H1 (cell line): ENCODE measurements at regions not wholly inside any gene's neighbourhood (a gene's known extent, or its start where the extent isn't known, plus 50 kb on each side); places are given as distances from the start of the nearest gene placed in this dataset.

Experiments
- ASH2L ChIP-seq: fragments of 200-600, 300-600 bp; sonication (generic); IDR thresholded peaks from one replicate; pipeline ENCODE4 v1.7.1; 2017; ENCODE audit warnings: low read length
- CHD1 ChIP-seq: IDR thresholded peaks from 2 replicates; pipeline ENCODE4 v1.6.1; 2012; ENCODE audit warnings: low read depth, low read length, improper control_type of control experiment
- CHD7 ChIP-seq: fragments of 300-600 bp; sonication (generic); IDR thresholded peaks from 2 replicates; pipeline ENCODE4 v1.7.1; 2012; ENCODE audit warnings: low read length, moderate library complexity, mild to moderate bottlenecking, inconsistent platforms; ENCODE audit not compliant: insufficient replicate concordance
- FOSL1 ChIP-seq: IDR thresholded peaks from 2 replicates; pipeline ENCODE4 v1.6.1; 2011; ENCODE audit warnings: mild to moderate bottlenecking, low read depth, low read length, moderate library complexity; ENCODE audit not compliant: insufficient read depth
- JUND ChIP-seq: IDR thresholded peaks from 2 replicates; pipeline ENCODE4 v1.6.1; 2011; ENCODE audit warnings: mild to moderate bottlenecking, improper control_type of control experiment, low read length
- KDM1A ChIP-seq: fragments of 200-600, 300-600 bp; sonication (generic); IDR thresholded peaks from 2 replicates; pipeline ENCODE4 v1.7.1; 2016; ENCODE audit warnings: mild to moderate bottlenecking, low read length, borderline replicate concordance
- NRF1 ChIP-seq: IDR thresholded peaks from 2 replicates; pipeline ENCODE4 v1.6.1; 2011; ENCODE audit warnings: mild to moderate bottlenecking, low read depth, low read length, improper control_type of control experiment
- POU5F1 ChIP-seq: IDR thresholded peaks from 2 replicates; pipeline ENCODE4 v1.6.1; 2011; ENCODE audit warnings: low read depth, mild to moderate bottlenecking, low read length, moderate library complexity
- RFX5 ChIP-seq: IDR thresholded peaks from 2 replicates; pipeline ENCODE4 v1.6.1; 2011; ENCODE audit warnings: low read depth, low read length, improper control_type of control experiment, borderline replicate concordance
- RNF2 ChIP-seq: fragments of 200-900, 300-1000 bp; sonication (generic); IDR thresholded peaks from 2 replicates; pipeline ENCODE4 v1.7.1; 2016; ENCODE audit warnings: borderline replicate concordance, low read depth, mild to moderate bottlenecking, antibody characterized with exemption, low read length; ENCODE audit not compliant: poor library complexity, severe bottlenecking; ENCODE audit errors: missing control alignments

- TF ChIP-seq CHD7, result no peak
- TF ChIP-seq ASH2L, result no peak
- TF ChIP-seq CHD1, result no peak
- TF ChIP-seq POU5F1, result no peak
- TF ChIP-seq RNF2, result no peak
- TF ChIP-seq JUND, result no peak
- no peak for TF ChIP-seq RFX5
- TF ChIP-seq KDM1A, result no peak
- TF ChIP-seq NRF1, result no peak
- no peak for TF ChIP-seq FOSL1
These were observed 286.8 kb downstream of the ARL6IP6 start (continued) for GRCh38 chr2:153005071-153005730.
